Fibroblast of lung (primary cell): ENCODE measurements at regions not wholly inside any gene's neighbourhood (a gene's known extent, or its start where the extent isn't known, plus 50 kb on each side); places are given as distances from the start of the nearest gene placed in this dataset.

Experiments
- DNase-seq, 2 donors: peaks; one replicate each; pipeline versions ENCODE4 v3.0.0 to v3.0.0-alpha.2; 2010; ENCODE audit warnings: low read depth in 2 of 2
- H2AFZ ChIP-seq: 2 replicates; pipeline ENCODE4 v1.5.1; 2012; ENCODE audit warnings: low read length, control low read depth, inconsistent platforms
- H3K27ac ChIP-seq: 2 replicates; pipeline ENCODE4 v1.5.1; 2011; ENCODE audit warnings: low read length, control low read depth; ENCODE audit not compliant: insufficient read depth
- H3K27me3 ChIP-seq: 2 replicates; pipeline ENCODE4 v1.5.1; 2011; ENCODE audit warnings: mild to moderate bottlenecking, low read length; ENCODE audit not compliant: control insufficient read depth, insufficient read depth
- H3K36me3 ChIP-seq: 2 replicates; pipeline ENCODE4 v1.5.1; 2011; ENCODE audit warnings: low read length; ENCODE audit not compliant: control insufficient read depth, insufficient read depth
- H3K4me1 ChIP-seq: 2 replicates; pipeline ENCODE4 v1.5.1; 2011; ENCODE audit warnings: low read length; ENCODE audit not compliant: control insufficient read depth, insufficient read depth; ENCODE audit errors: extremely low read depth
- H3K4me2 ChIP-seq: 2 replicates; pipeline ENCODE4 v1.5.1; 2011; ENCODE audit warnings: low read length, control low read depth; ENCODE audit not compliant: insufficient read depth; ENCODE audit errors: extremely low read depth
- H3K4me3 ChIP-seq, 4 experiments: fragments of 200-600 bp in 1 of 4; sonication (generic) in 1 of 4; replicated peaks in 1 of 4; 2 replicates each; pipeline ENCODE4 v1.5.1; 2011 to 2016; ENCODE audit warnings: low read length in 4 of 4, low read depth in 3 of 4, mild to moderate bottlenecking in 3 of 4, control low read depth in 2 of 4, inconsistent platforms in 1 of 4, mixed read lengths in 1 of 4; ENCODE audit not compliant: insufficient read depth in 1 of 4; ENCODE audit errors: control extremely low read depth in 1 of 4
- H3K79me2 ChIP-seq: 2 replicates; pipeline ENCODE4 v1.5.1; 2012; ENCODE audit warnings: mild to moderate bottlenecking, low read length, inconsistent platforms; ENCODE audit not compliant: control insufficient read depth, insufficient read depth
- H3K9ac ChIP-seq: 2 replicates; pipeline ENCODE4 v1.5.1; 2011; ENCODE audit warnings: mild to moderate bottlenecking, low read length, control low read depth; ENCODE audit not compliant: insufficient read depth
- H3K9me3 ChIP-seq: 2 replicates; pipeline ENCODE4 v1.5.1; 2012; ENCODE audit warnings: low read depth, low read length; ENCODE audit not compliant: control insufficient read depth, insufficient read depth
- H4K20me1 ChIP-seq: 2 replicates; pipeline ENCODE4 v1.5.1; 2011; ENCODE audit warnings: low read length; ENCODE audit not compliant: control insufficient read depth, insufficient read depth; ENCODE audit errors: extremely low read depth
- EZH2 ChIP-seq: IDR thresholded peaks from 2 replicates; pipeline ENCODE4 v1.5.1; 2012; ENCODE audit warnings: low read length, control low read depth, mild to moderate bottlenecking; ENCODE audit errors: missing control alignments
- TF ChIP-seq, protein P1 (sequence below), 2 donors: IDR thresholded peaks in 1 of 2; conservative IDR thresholded peaks in 1 of 2; 1 replicate in 1 of 2; 2 replicates in 1 of 2; pipeline ENCODE4 v1.5.1; 2011 to 2012; ENCODE audit warnings: low read length in 2 of 2, control low read depth in 1 of 2, inconsistent platforms in 1 of 2, low read depth in 1 of 2, mild to moderate bottlenecking in 1 of 2

GRCh38 chr14:100994082-100994481 lies 90.6 kb upstream of the RTL1 start:
- TF ChIP-seq, protein P1, sequence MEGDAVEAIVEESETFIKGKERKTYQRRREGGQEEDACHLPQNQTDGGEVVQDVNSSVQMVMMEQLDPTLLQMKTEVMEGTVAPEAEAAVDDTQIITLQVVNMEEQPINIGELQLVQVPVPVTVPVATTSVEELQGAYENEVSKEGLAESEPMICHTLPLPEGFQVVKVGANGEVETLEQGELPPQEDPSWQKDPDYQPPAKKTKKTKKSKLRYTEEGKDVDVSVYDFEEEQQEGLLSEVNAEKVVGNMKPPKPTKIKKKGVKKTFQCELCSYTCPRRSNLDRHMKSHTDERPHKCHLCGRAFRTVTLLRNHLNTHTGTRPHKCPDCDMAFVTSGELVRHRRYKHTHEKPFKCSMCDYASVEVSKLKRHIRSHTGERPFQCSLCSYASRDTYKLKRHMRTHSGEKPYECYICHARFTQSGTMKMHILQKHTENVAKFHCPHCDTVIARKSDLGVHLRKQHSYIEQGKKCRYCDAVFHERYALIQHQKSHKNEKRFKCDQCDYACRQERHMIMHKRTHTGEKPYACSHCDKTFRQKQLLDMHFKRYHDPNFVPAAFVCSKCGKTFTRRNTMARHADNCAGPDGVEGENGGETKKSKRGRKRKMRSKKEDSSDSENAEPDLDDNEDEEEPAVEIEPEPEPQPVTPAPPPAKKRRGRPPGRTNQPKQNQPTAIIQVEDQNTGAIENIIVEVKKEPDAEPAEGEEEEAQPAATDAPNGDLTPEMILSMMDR (conservative IDR thresholded peaks at IDR 0.05 in 1 of 2, IDR thresholded peaks at IDR 0.05 in 1 of 2; ENCODE audit: low read depth in 1 of 2, low read length in 2 of 2), result no peak
- no peak for TF ChIP-seq EZH2
- no peaks in the 10 kb centered on the region for H3K4me1 ChIP-seq
- no peak overlapping the region for H3K9ac ChIP-seq
- no peak overlapping the region for H3K4me3 ChIP-seq
- H3K79me2 ChIP-seq, result no peaks in the 10 kb centered on the region
- no peak overlapping the region for H3K27ac ChIP-seq
- peak; percentile 40 to 58 for DNase-seq
- H3K27me3 ChIP-seq, result no peaks in the 10 kb centered on the region
- H2AFZ ChIP-seq, result no peak overlapping the region
- no peaks in the 10 kb centered on the region for H3K36me3 ChIP-seq
- H3K9me3 ChIP-seq, result no peaks in the 10 kb centered on the region
- H3K4me2 ChIP-seq, result no peak overlapping the region
- H4K20me1 ChIP-seq, result no peaks in the 10 kb centered on the region

DNA sequence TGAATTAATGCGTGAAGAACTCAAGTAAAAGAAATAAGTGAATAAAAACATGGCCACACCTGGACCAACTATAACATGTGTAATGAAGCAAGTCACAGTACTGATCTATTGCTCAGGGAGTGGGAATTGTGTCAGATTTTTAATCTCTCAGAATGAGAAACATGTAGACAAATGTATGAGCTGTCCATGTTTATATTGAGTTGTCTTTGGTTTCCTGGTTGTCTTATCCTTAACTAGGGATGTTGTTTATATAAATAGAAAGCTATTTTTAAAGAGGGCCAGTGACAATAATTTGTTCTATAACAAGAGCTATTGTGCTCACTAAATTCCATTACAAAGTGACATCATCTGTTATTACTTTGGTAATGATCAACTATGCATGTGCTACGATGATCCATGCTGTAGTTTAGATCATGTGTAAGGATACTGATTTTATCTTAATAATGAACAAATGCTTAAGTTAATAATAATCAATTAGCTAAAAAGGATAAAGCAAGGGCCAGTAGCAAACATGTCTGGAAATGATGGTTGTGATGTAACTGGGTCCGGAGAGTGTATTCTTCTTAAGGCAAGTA lies 91.3 kb upstream of the RTL1 start:
- TF ChIP-seq EZH2, result no peak
- TF ChIP-seq, protein P1 (conservative IDR thresholded peaks at IDR 0.05 in 1 of 2, IDR thresholded peaks at IDR 0.05 in 1 of 2; ENCODE audit: low read depth in 1 of 2, low read length in 2 of 2), result no peak

GRCh38 chr14:101000711-101001250 lies 97.3 kb upstream of the RTL1 start:
- Histone ChIP-seq H3K36me3 (peaks cover 5% of the 10 kb centered on the region), H4K20me1 (no peaks in the 10 kb centered on the region), H2AFZ (no peak overlapping the region), H3K9ac (no peak overlapping the region), H3K4me1 (no peaks in the 10 kb centered on the region), H3K4me2 (no peak overlapping the region), H3K27ac (no peak overlapping the region), H3K27me3 (no peaks in the 10 kb centered on the region), H3K9me3 (no peaks in the 10 kb centered on the region), H3K79me2 (no peaks in the 10 kb centered on the region), H3K4me3 (no peak overlapping the region)
- TF ChIP-seq EZH2, result no peak
- TF ChIP-seq, protein P1 (conservative IDR thresholded peaks at IDR 0.05 in 1 of 2, IDR thresholded peaks at IDR 0.05 in 1 of 2; ENCODE audit: low read depth in 1 of 2, low read length in 2 of 2), result no peak
- peak in 1 of 2 donors; percentile 46 for DNase-seq

More for the DNA sequence above, 91.3 kb upstream of the RTL1 start:
- no peaks in the 10 kb centered on the region for H3K79me2 ChIP-seq
- no peak overlapping the region for H3K4me3 ChIP-seq
- no peaks in the 10 kb centered on the region for H3K4me1 ChIP-seq
- H2AFZ ChIP-seq, result no peak overlapping the region
- H3K9ac ChIP-seq, result no peak overlapping the region
- no peaks in the 10 kb centered on the region for H3K27me3 ChIP-seq
- no peak overlapping the region for H3K27ac ChIP-seq
- H4K20me1 ChIP-seq, result no peaks in the 10 kb centered on the region
- peak in 1 of 2 donors; percentile 35 for DNase-seq
- no peak overlapping the region for H3K4me2 ChIP-seq
- H3K9me3 ChIP-seq, result no peaks in the 10 kb centered on the region
- H3K36me3 ChIP-seq, result no peaks in the 10 kb centered on the region
